ENCODE measurements at regions not wholly inside any gene's neighbourhood (a gene's known extent, or its start where the extent isn't known, plus 50 kb on each side); places are given as distances from the start of the nearest gene placed in this dataset.

- DNase-seq (ENCODE audit: low spot score in 2 of 2), result no peak
- H3K27me3 ChIP-seq, result no peaks in the 10 kb centered on the region
- no peaks in the 10 kb centered on the region for H3K4me1 ChIP-seq
- H3K9me3 ChIP-seq, result no peaks in the 10 kb centered on the region
- TF ChIP-seq POLR2A (IDR thresholded peaks at IDR 0.05) (no peak), CTCF (IDR thresholded peaks at IDR 0.05) (no peak), POLR2AphosphoS5 (IDR thresholded peaks at IDR 0.05) (no peak)
- H3K36me3 ChIP-seq, result no peaks in the 10 kb centered on the region
- no peak overlapping the region for H3K4me3 ChIP-seq
- intact Hi-C loops (cut with DNase I; ENCODE audit: low total_unique reads), result no loop called here
- no peak overlapping the region for H3K27ac ChIP-seq
Observed at GRCh38 chr2:215695861-215696260, 260.0 kb upstream of the FN1 start.

GRCh38 chr2:215693999-215694580, 258.2 kb upstream of the FN1 start:
- Histone ChIP-seq H3K4me3 (no peak overlapping the region), H3K36me3 (no peaks in the 10 kb centered on the region), H3K9me3 (no peaks in the 10 kb centered on the region), H3K27me3 (no peaks in the 10 kb centered on the region), H3K4me1 (no peaks in the 10 kb centered on the region), H3K27ac (no peak overlapping the region)
- intact Hi-C loops (cut with DNase I; ENCODE audit: low total_unique reads), result no loop called here
- no peak for DNase-seq (ENCODE audit: low spot score in 2 of 2)
- TF ChIP-seq POLR2AphosphoS5 (IDR thresholded peaks at IDR 0.05), result no peak
- TF ChIP-seq POLR2A (IDR thresholded peaks at IDR 0.05), result no peak
- no peak for TF ChIP-seq CTCF (IDR thresholded peaks at IDR 0.05)

- Histone ChIP-seq H3K27me3 (no peaks in the 10 kb centered on the region), H3K4me1 (no peaks in the 10 kb centered on the region), H3K27ac (no peak overlapping the region), H3K36me3 (no peaks in the 10 kb centered on the region), H3K4me3 (no peak overlapping the region), H3K9me3 (no peaks in the 10 kb centered on the region)
- intact Hi-C loops (cut with DNase I; ENCODE audit: low total_unique reads), result no loop called here
- TF ChIP-seq POLR2AphosphoS5 (IDR thresholded peaks at IDR 0.05) (no peak), POLR2A (IDR thresholded peaks at IDR 0.05) (no peak), CTCF (IDR thresholded peaks at IDR 0.05) (no peak)
- no peak for DNase-seq (ENCODE audit: low spot score in 2 of 2)
Observed at GRCh38 chr2:215693193-215693998, 257.5 kb upstream of the FN1 start.

GRCh38 chr2:215692387-215693079, 256.7 kb upstream of the FN1 start:
- no peaks in the 10 kb centered on the region for H3K4me1 ChIP-seq
- no peaks in the 10 kb centered on the region for H3K9me3 ChIP-seq
- no peak overlapping the region for H3K4me3 ChIP-seq
- no peaks in the 10 kb centered on the region for H3K27me3 ChIP-seq
- no peaks in the 10 kb centered on the region for H3K36me3 ChIP-seq
- no peak overlapping the region for H3K27ac ChIP-seq
- DNase-seq (ENCODE audit: low spot score in 2 of 2), result no peak
- intact Hi-C loops (cut with DNase I; ENCODE audit: low total_unique reads), result no loop called here
- TF ChIP-seq POLR2A (IDR thresholded peaks at IDR 0.05), result no peak
- TF ChIP-seq CTCF (IDR thresholded peaks at IDR 0.05), result no peak

GRCh38 chr2:215691346-215691745, 255.5 kb upstream of the FN1 start:
- H3K27ac ChIP-seq, result no peak overlapping the region
- no peaks in the 10 kb centered on the region for H3K9me3 ChIP-seq
- no peak for TF ChIP-seq POLR2A (IDR thresholded peaks at IDR 0.05)
- TF ChIP-seq POLR2AphosphoS5 (IDR thresholded peaks at IDR 0.05), result no peak
- no peak for TF ChIP-seq CTCF (IDR thresholded peaks at IDR 0.05)
- no peak for DNase-seq (ENCODE audit: low spot score in 2 of 2)
- H3K4me3 ChIP-seq, result no peak overlapping the region
- H3K4me1 ChIP-seq, result no peaks in the 10 kb centered on the region
- intact Hi-C loops (cut with DNase I; ENCODE audit: low total_unique reads), result no loop called here
- no peaks in the 10 kb centered on the region for H3K27me3 ChIP-seq
- no peaks in the 10 kb centered on the region for H3K36me3 ChIP-seq
